ENCODE measurements at regions not wholly inside any gene's neighbourhood (a gene's known extent, or its start where the extent isn't known, plus 50 kb on each side); places are given as distances from the start of the nearest gene placed in this dataset.

- TF ChIP-seq EZH2 (IDR thresholded peaks at IDR 0.05; ENCODE audit: insufficient read depth, poor library complexity, severe bottlenecking) = no peak
- no peak for TF ChIP-seq EZH2phosphoT487 (IDR thresholded peaks at IDR 0.05; ENCODE audit: insufficient read depth, low read depth)
Measured at GRCh38 chr14:22479132-22479531, 109.9 kb downstream of the DAD1 start.

All from GM23248 (cell line).